ENCODE measurements at regions not wholly inside any gene's neighbourhood (a gene's known extent, or its start where the extent isn't known, plus 50 kb on each side); places are given as distances from the start of the nearest gene placed in this dataset.

DNA sequence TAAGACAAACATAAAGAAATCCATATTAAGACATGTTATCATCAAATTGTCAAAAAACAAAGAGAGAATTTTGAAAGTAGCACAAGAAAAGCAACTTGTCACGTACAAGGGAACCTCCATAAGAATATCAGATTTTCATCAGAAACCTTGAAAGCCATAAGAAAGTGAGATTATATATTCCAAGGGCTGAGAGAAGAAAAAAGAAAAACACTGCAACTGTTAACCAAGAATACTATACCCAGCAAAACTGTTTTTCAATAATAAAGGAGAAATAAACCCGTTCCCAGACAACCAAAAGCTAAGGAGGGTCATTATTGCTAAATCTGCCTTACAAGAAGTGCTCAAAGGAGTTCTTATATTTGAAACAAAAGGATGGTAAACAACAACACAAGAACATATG is 94.7 kb upstream of the TSPAN8 start:
- no peak overlapping the region for H3K4me3 ChIP-seq (ENCODE audit: low read depth, low read length)
- no peaks in the 10 kb centered on the region for H3K36me3 ChIP-seq (ENCODE audit: control insufficient read depth, insufficient read depth, low read length)
- H3K4me1 ChIP-seq (ENCODE audit: control insufficient read depth, insufficient read depth, low read length), result no peaks in the 10 kb centered on the region
- DNase-seq (ENCODE audit: low read depth in 4 of 6, low spot score in 6 of 6), result no peak
- H3K9me3 ChIP-seq (ENCODE audit: control insufficient read depth, insufficient read depth, low read length), result peaks cover 9% of the 10 kb centered on the region
- H3K27me3 ChIP-seq (ENCODE audit: control insufficient read depth, insufficient read depth, low read length), result no peaks in the 10 kb centered on the region
- no peak overlapping the region for H3K27ac ChIP-seq (ENCODE audit: low read depth, low read length)
- no CpG with 5 or more reads among the region's 2 CpGs for WGBS (ENCODE audit: insufficient coverage)

DNA sequence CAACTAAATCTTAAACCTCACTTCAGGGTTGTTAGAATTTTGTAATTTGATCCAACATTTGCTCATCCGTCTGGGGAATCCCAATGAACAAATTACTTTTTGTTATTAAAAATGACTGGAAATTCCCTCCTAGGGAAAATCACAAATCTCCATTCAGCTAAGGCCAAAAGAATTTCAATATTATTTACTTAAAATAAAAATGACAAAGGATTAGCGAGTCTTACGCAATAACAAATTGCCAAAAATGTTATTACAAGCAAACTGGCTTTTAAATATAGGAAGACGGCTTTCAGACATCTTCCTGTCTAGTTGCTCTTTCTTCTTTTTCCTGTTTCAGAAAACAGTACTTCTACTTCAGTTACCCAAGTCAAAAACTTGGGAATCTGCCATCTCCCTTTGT is 92.4 kb upstream of the TSPAN8 start:
- WGBS (ENCODE audit: insufficient coverage), result 83% methylated on average over 1 of the region's 4 CpGs
- no peaks in the 10 kb centered on the region for H3K36me3 ChIP-seq (ENCODE audit: control insufficient read depth, insufficient read depth, low read length)
- no peak for DNase-seq (ENCODE audit: low read depth in 4 of 6, low spot score in 6 of 6)
- no peak overlapping the region for H3K27ac ChIP-seq (ENCODE audit: low read depth, low read length)
- no peaks in the 10 kb centered on the region for H3K4me1 ChIP-seq (ENCODE audit: control insufficient read depth, insufficient read depth, low read length)
- no peak overlapping the region for H3K4me3 ChIP-seq (ENCODE audit: low read depth, low read length)
- H3K27me3 ChIP-seq (ENCODE audit: control insufficient read depth, insufficient read depth, low read length), result no peaks in the 10 kb centered on the region
- peaks cover 9% of the 10 kb centered on the region for H3K9me3 ChIP-seq (ENCODE audit: control insufficient read depth, insufficient read depth, low read length)

DNA sequence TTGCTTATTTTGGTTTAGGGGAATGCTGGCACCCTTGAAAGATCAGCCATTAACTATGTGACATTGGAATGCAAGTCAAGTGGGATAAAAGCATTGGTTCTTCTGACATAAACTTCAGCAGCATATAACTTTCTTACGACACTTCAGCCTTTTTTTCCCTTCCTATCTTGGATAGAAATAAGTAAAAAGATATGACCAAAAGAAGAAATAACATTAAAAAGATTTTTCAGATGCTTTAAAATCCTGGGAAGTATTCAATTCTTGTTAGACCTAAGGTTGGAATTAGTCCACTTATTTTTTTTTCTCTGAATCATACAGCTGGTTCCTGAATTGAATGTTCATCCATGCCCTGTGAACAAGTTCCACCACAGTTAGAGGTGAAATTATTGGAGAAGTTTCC is 85.6 kb upstream of the TSPAN8 start:
- no peak for DNase-seq (ENCODE audit: low read depth in 4 of 6, low spot score in 6 of 6)
- no peaks in the 10 kb centered on the region for H3K27me3 ChIP-seq (ENCODE audit: control insufficient read depth, insufficient read depth, low read length)
- H3K36me3 ChIP-seq (ENCODE audit: control insufficient read depth, insufficient read depth, low read length), result no peaks in the 10 kb centered on the region
- no peak overlapping the region for H3K27ac ChIP-seq (ENCODE audit: low read depth, low read length)
- WGBS (ENCODE audit: insufficient coverage), result no CpG with 5 or more reads among the region's 1 CpG
- H3K4me3 ChIP-seq (ENCODE audit: low read depth, low read length), result no peak overlapping the region
- H3K9me3 ChIP-seq (ENCODE audit: control insufficient read depth, insufficient read depth, low read length), result no peaks in the 10 kb centered on the region
- H3K4me1 ChIP-seq (ENCODE audit: control insufficient read depth, insufficient read depth, low read length), result no peaks in the 10 kb centered on the region

- peak in 1 of 6 donors; percentile 38 for DNase-seq (ENCODE audit: low read depth in 4 of 6, low spot score in 6 of 6)
- H3K27me3 ChIP-seq (ENCODE audit: control insufficient read depth, insufficient read depth, low read length), result no peaks in the 10 kb centered on the region
- H3K4me1 ChIP-seq (ENCODE audit: control insufficient read depth, insufficient read depth, low read length), result no peaks in the 10 kb centered on the region
- WGBS (ENCODE audit: insufficient coverage), result 100% methylated on average over 1 of the region's 2 CpGs
- H3K4me3 ChIP-seq (ENCODE audit: low read depth, low read length), result no peak overlapping the region
- no peaks in the 10 kb centered on the region for H3K9me3 ChIP-seq (ENCODE audit: control insufficient read depth, insufficient read depth, low read length)
- H3K27ac ChIP-seq (ENCODE audit: low read depth, low read length), result no peak overlapping the region
- no peaks in the 10 kb centered on the region for H3K36me3 ChIP-seq (ENCODE audit: control insufficient read depth, insufficient read depth, low read length)
These were observed 84.7 kb upstream of the TSPAN8 start for GRCh38 chr12:71242511-71242910.

- 100% methylated on average over 2 of the region's 3 CpGs for WGBS (ENCODE audit: insufficient coverage)
- Histone ChIP-seq H3K27ac (ENCODE audit: low read depth, low read length) (no peak overlapping the region), H3K36me3 (ENCODE audit: control insufficient read depth, insufficient read depth, low read length) (no peaks in the 10 kb centered on the region), H3K4me3 (ENCODE audit: low read depth, low read length) (no peak overlapping the region), H3K4me1 (ENCODE audit: control insufficient read depth, insufficient read depth, low read length) (no peaks in the 10 kb centered on the region), H3K27me3 (ENCODE audit: control insufficient read depth, insufficient read depth, low read length) (no peaks in the 10 kb centered on the region), H3K9me3 (ENCODE audit: control insufficient read depth, insufficient read depth, low read length) (no peaks in the 10 kb centered on the region)
- DNase-seq (ENCODE audit: low read depth in 4 of 6, low spot score in 6 of 6), result peak in 1 of 6 donors; percentile 15
These were observed 83.1 kb upstream of the TSPAN8 start for GRCh38 chr12:71240946-71241345.

DNA sequence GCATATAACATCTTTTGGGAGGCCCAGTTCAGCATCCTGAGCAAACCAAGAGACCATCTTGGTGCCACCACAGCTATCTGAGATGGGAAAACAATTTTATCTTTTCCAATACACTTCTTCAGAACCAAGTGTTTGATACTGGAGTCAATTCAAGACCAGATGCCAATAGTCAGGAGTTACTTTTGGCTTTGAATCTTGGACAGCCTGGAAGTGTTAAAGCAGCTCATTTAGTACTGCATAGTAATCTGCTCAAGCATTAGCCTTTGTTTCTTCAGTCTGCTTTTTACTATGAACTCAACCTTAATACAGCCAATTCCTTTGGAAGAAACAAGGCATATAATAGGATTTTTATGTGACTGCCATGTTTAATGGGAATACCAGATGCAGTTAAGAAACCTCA is 81.9 kb upstream of the TSPAN8 start:
- Histone ChIP-seq H3K36me3 (ENCODE audit: control insufficient read depth, insufficient read depth, low read length) (no peaks in the 10 kb centered on the region), H3K27me3 (ENCODE audit: control insufficient read depth, insufficient read depth, low read length) (no peaks in the 10 kb centered on the region), H3K4me1 (ENCODE audit: control insufficient read depth, insufficient read depth, low read length) (no peaks in the 10 kb centered on the region), H3K4me3 (ENCODE audit: low read depth, low read length) (no peak overlapping the region), H3K9me3 (ENCODE audit: control insufficient read depth, insufficient read depth, low read length) (no peaks in the 10 kb centered on the region), H3K27ac (ENCODE audit: low read depth, low read length) (no peak overlapping the region)
- peak in 1 of 6 donors; percentile 80 for DNase-seq (ENCODE audit: low read depth in 4 of 6, low spot score in 6 of 6)

DNA sequence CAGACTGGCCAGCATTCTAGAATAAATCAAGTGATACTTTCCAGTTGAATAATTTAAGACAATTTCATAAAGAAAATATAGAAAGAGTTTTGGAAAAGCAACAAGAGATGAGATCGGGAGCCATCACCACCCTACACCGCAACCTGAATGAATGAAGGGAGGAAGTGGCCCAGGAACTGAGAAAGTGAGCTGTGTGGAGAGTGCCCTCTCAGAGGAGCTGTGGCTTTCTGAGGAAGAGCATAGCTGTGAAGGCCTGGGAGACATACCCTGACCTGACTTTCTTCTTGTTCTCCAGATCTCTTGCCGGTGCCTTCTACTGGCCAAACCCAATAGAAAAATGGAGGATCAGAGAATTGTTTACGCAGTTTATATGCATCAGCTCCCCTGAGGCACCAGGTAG is 79.3 kb upstream of the TSPAN8 start:
- no peaks in the 10 kb centered on the region for H3K4me1 ChIP-seq (ENCODE audit: control insufficient read depth, insufficient read depth, low read length)
- no peaks in the 10 kb centered on the region for H3K36me3 ChIP-seq (ENCODE audit: control insufficient read depth, insufficient read depth, low read length)
- H3K27me3 ChIP-seq (ENCODE audit: control insufficient read depth, insufficient read depth, low read length), result no peaks in the 10 kb centered on the region
- no peak for DNase-seq (ENCODE audit: low read depth in 4 of 6, low spot score in 6 of 6)
- no peak overlapping the region for H3K4me3 ChIP-seq (ENCODE audit: low read depth, low read length)
- H3K27ac ChIP-seq (ENCODE audit: low read depth, low read length), result no peak overlapping the region
- no peaks in the 10 kb centered on the region for H3K9me3 ChIP-seq (ENCODE audit: control insufficient read depth, insufficient read depth, low read length)
- no CpG with 5 or more reads among the region's 4 CpGs for WGBS (ENCODE audit: insufficient coverage)

DNA sequence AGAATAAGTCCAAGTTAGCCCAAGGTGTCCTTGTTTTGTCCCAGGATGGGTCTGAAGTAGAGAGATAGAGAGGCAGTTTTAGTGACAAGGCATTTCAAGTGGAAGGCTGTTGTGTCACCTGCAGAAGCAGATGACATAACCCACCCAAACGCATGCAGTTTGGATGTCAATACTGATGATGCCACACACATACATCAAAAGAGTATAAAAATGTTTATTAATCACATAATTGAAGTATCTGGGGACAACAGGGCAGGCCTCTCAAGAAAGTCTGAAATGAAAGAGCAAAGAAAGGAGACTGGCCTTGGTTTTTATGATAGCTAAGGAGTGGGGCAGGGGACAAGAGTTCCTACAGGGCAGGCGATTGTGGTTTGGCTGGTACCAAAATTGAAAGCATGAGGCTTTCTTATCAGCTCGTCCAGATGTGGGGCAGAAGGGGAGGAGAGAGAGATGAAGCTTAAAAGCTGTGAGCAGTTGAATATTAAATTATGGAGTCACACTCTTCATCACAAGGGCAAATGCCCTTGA is 78.4 kb upstream of the TSPAN8 start:
- DNase-seq (ENCODE audit: low read depth in 4 of 6, low spot score in 6 of 6), result no peak
- H3K4me1 ChIP-seq (ENCODE audit: control insufficient read depth, insufficient read depth, low read length), result no peaks in the 10 kb centered on the region
- H3K36me3 ChIP-seq (ENCODE audit: control insufficient read depth, insufficient read depth, low read length), result no peaks in the 10 kb centered on the region
- 71% methylated on average over 1 of the region's 3 CpGs for WGBS (ENCODE audit: insufficient coverage)
- H3K9me3 ChIP-seq (ENCODE audit: control insufficient read depth, insufficient read depth, low read length), result no peaks in the 10 kb centered on the region
- no peak overlapping the region for H3K4me3 ChIP-seq (ENCODE audit: low read depth, low read length)
- H3K27me3 ChIP-seq (ENCODE audit: control insufficient read depth, insufficient read depth, low read length), result no peaks in the 10 kb centered on the region
- H3K27ac ChIP-seq (ENCODE audit: low read depth, low read length), result no peak overlapping the region

DNA sequence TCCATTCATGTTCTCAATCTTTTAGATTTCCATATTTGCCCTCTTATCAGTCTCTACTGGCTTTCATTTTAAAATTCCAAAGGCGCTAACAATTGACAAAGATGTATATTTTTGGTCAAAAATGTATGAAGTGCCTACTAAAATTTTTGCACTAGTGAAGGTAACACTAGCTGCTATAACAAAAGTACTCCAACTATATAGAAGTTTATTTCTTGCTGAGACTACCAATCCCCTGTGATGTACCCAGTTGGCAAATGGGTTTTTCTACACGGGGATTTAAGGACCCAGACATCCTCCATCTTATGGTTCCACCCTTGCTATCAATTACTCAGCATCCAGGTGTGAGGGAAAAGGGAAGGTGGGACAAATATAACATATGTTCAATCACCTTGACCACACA is 75.3 kb upstream of the TSPAN8 start:
- Histone ChIP-seq H3K27ac (ENCODE audit: low read depth, low read length) (no peak overlapping the region), H3K27me3 (ENCODE audit: control insufficient read depth, insufficient read depth, low read length) (no peaks in the 10 kb centered on the region), H3K4me1 (ENCODE audit: control insufficient read depth, insufficient read depth, low read length) (no peaks in the 10 kb centered on the region), H3K9me3 (ENCODE audit: control insufficient read depth, insufficient read depth, low read length) (no peaks in the 10 kb centered on the region), H3K4me3 (ENCODE audit: low read depth, low read length) (no peak overlapping the region), H3K36me3 (ENCODE audit: control insufficient read depth, insufficient read depth, low read length) (no peaks in the 10 kb centered on the region)
- DNase-seq (ENCODE audit: low read depth in 4 of 6, low spot score in 6 of 6), result no peak
- no CpG with 5 or more reads among the region's 2 CpGs for WGBS (ENCODE audit: insufficient coverage)

GRCh38 chr12:71230542-71230941 is 72.7 kb upstream of the TSPAN8 start:
- DNase-seq (ENCODE audit: low read depth in 4 of 6, low spot score in 6 of 6), result no peak
- Histone ChIP-seq H3K4me1 (ENCODE audit: control insufficient read depth, insufficient read depth, low read length) (no peaks in the 10 kb centered on the region), H3K36me3 (ENCODE audit: control insufficient read depth, insufficient read depth, low read length) (no peaks in the 10 kb centered on the region), H3K27me3 (ENCODE audit: control insufficient read depth, insufficient read depth, low read length) (no peaks in the 10 kb centered on the region), H3K9me3 (ENCODE audit: control insufficient read depth, insufficient read depth, low read length) (no peaks in the 10 kb centered on the region), H3K4me3 (ENCODE audit: low read depth, low read length) (no peak overlapping the region), H3K27ac (ENCODE audit: low read depth, low read length) (no peak overlapping the region)

Measured in spinal cord (tissue), 9 donors.